SK-N-SH (cell line): ENCODE measurements at regions not wholly inside any gene's neighbourhood (a gene's known extent, or its start where the extent isn't known, plus 50 kb on each side); places are given as distances from the start of the nearest gene placed in this dataset.

Experiments used
- CTCF ChIA-PET: fragments of 300-600, 350-600 bp; formaldehyde crosslinking; extraction: SDS; loops from one replicate; lab custom pipeline; 2021; lab: Yijun Ruan, JAX
- POLR2A ChIA-PET: fragments of 350-600 bp; sonication (Branson Sonifier 250); formaldehyde crosslinking; extraction: SDS; loops from one replicate; lab custom pipeline; 2020; ENCODE audit warnings: antibody characterized with exemption, inconsistent platforms; lab: Yijun Ruan, JAX
- DNase-seq: peaks from one replicate; pipeline ENCODE4 v3.0.0; 2012
- H2AFZ ChIP-seq: fragments of 200-600 bp; sonication (generic); 2 replicates; pipeline ENCODE4 v1.8.1; 2016; ENCODE audit warnings: antibody characterized with exemption, mild to moderate bottlenecking, low read depth
- H3F3A ChIP-seq: fragments of 200-600 bp; sonication (generic); replicated peaks from 2 replicates; pipeline ENCODE3; 2016; ENCODE audit warnings: antibody characterized with exemption, mild to moderate bottlenecking; ENCODE audit not compliant: insufficient read depth
- H3K27ac ChIP-seq, 2 experiments: fragments of 200-500 bp in 1 of 2; fragments of 200-600 bp in 1 of 2; sonication (Bioruptor generic) in 1 of 2; sonication (generic), shearing (Covaris generic) in 1 of 2; 2 replicates each; pipeline versions ENCODE4 v1.5.1 to v1.6.1; 2014 to 2016; ENCODE audit warnings: low read depth in 2 of 2, inconsistent platforms in 1 of 2, low read length in 1 of 2, mild to moderate bottlenecking in 1 of 2, mixed read lengths in 1 of 2
- H3K27me3 ChIP-seq: fragments of 200-600 bp; sonication (generic), shearing (Covaris generic); 2 replicates; pipeline ENCODE4 v1.6.1; 2016; ENCODE audit warnings: mixed run types; ENCODE audit not compliant: insufficient read depth
- H3K36me3 ChIP-seq, 2 experiments: fragments of 200-500 bp in 1 of 2; fragments of 200-600 bp in 1 of 2; sonication (Bioruptor generic) in 1 of 2; sonication (generic) in 1 of 2; replicated peaks in 1 of 2; 2 replicates each; pipeline versions ENCODE3 to v1.5.1; 2014 to 2016; ENCODE audit warnings: low read length in 1 of 2, mild to moderate bottlenecking in 1 of 2; ENCODE audit not compliant: insufficient read depth in 2 of 2, control insufficient read depth in 1 of 2
- H3K4me1 ChIP-seq, 2 experiments: fragments of 200-500 bp in 1 of 2; fragments of 200-600 bp in 1 of 2; sonication (Bioruptor generic) in 1 of 2; sonication (generic), shearing (Covaris generic) in 1 of 2; 2 replicates each; pipeline versions ENCODE4 v1.5.1 to v1.6.1; 2014 to 2016; ENCODE audit warnings: low read depth in 1 of 2, low read length in 1 of 2, mixed run types in 1 of 2; ENCODE audit not compliant: insufficient read depth in 2 of 2, control insufficient read depth in 1 of 2
- H3K4me2 ChIP-seq: fragments of 200-600 bp; sonication (generic), shearing (Covaris generic); 2 replicates; pipeline ENCODE4 v1.6.1; 2017; ENCODE audit warnings: mixed run types
- H3K4me3 ChIP-seq, 2 experiments: fragments of 200-500 bp in 1 of 2; fragments of 200-600 bp in 1 of 2; sonication (Bioruptor generic) in 1 of 2; sonication (generic), shearing (Covaris generic) in 1 of 2; 2 replicates each; pipeline versions ENCODE4 v1.5.1 to v1.8.1; 2014 to 2016; ENCODE audit warnings: low read depth in 2 of 2, inconsistent platforms in 1 of 2, low read length in 1 of 2, mild to moderate bottlenecking in 1 of 2, mixed read lengths in 1 of 2, moderate library complexity in 1 of 2
- H3K79me2 ChIP-seq: fragments of 200-600 bp; sonication (generic); 2 replicates; pipeline ENCODE4 v1.8.1; 2017; ENCODE audit warnings: mild to moderate bottlenecking; ENCODE audit not compliant: insufficient read depth
- H3K9ac ChIP-seq: fragments of 200-600 bp; sonication (generic); 2 replicates; pipeline ENCODE4 v1.6.1; 2017; ENCODE audit warnings: mixed run types
- H3K9me2 ChIP-seq: fragments of 200-600 bp; sonication (generic); 2 replicates; pipeline ENCODE4 v1.6.1; 2017; ENCODE audit warnings: mixed run types
- H3K9me3 ChIP-seq: fragments of 200-600 bp; sonication (generic); 2 replicates; pipeline ENCODE4 v1.6.1; 2017; ENCODE audit warnings: mixed run types, mild to moderate bottlenecking, moderate library complexity
- H4K20me1 ChIP-seq: fragments of 200-600 bp; sonication (generic); 2 replicates; pipeline ENCODE4 v1.6.1; 2017; ENCODE audit warnings: mild to moderate bottlenecking, mixed run types; ENCODE audit not compliant: insufficient read depth
- ELF1 ChIP-seq: IDR thresholded peaks from 2 replicates; pipeline ENCODE4 v1.4.0; 2012
- EP300 ChIP-seq, 2 experiments: IDR thresholded peaks; 2 replicates each; pipeline versions ENCODE4 v1.4.0 to v1.6.1; 2012; ENCODE audit warnings: borderline replicate concordance in 1 of 2, low read depth in 1 of 2, low read length in 1 of 2
- FOSL2 ChIP-seq: IDR thresholded peaks from 2 replicates; pipeline ENCODE4 v1.4.0; 2012; ENCODE audit warnings: low read depth, mild to moderate bottlenecking, moderate library complexity, borderline replicate concordance
- FOXM1 ChIP-seq: IDR thresholded peaks from 2 replicates; pipeline ENCODE4 v1.4.0; 2012; ENCODE audit warnings: low read depth, mild to moderate bottlenecking
- IRF3 ChIP-seq: fragments of 150-350 bp; IDR thresholded peaks from 2 replicates; pipeline ENCODE4 v1.6.1; 2016; ENCODE audit warnings: mild to moderate bottlenecking, low read depth, low read length
- JUND ChIP-seq: IDR thresholded peaks from 2 replicates; pipeline ENCODE4 v1.4.0; 2012
- MEF2A ChIP-seq: IDR thresholded peaks from 2 replicates; pipeline ENCODE4 v1.4.0; 2012; ENCODE audit warnings: low read depth, borderline replicate concordance
- NFIC ChIP-seq: IDR thresholded peaks from 2 replicates; pipeline ENCODE4 v1.4.0; 2012; ENCODE audit warnings: borderline replicate concordance
- REST ChIP-seq: IDR thresholded peaks from 2 replicates; pipeline ENCODE4 v1.6.1; 2012; ENCODE audit warnings: mild to moderate bottlenecking, low read depth, low read length, moderate library complexity
- RFX5 ChIP-seq: IDR thresholded peaks from 2 replicates; pipeline ENCODE4 v1.6.1; 2012; ENCODE audit warnings: mild to moderate bottlenecking, improper control_type of control experiment, low read length
- RXRA ChIP-seq: IDR thresholded peaks from 2 replicates; pipeline ENCODE4 v1.4.0; 2012; ENCODE audit warnings: low read depth, mild to moderate bottlenecking, borderline replicate concordance
- SMC3 ChIP-seq: IDR thresholded peaks from 2 replicates; pipeline ENCODE4 v1.6.1; 2012; ENCODE audit warnings: low read depth, low read length, improper control_type of control experiment
- TAF1 ChIP-seq: IDR thresholded peaks from 2 replicates; pipeline ENCODE4 v1.6.1; 2012; ENCODE audit warnings: low read depth, mild to moderate bottlenecking, low read length, moderate library complexity, borderline replicate concordance
- WGBS: methylation state at CpG from one replicate; pipeline ENCODE4 v1.1.6; 2017; ENCODE audit warnings: low lambda C conversion rate; 5-methylcytosine and 5-hydroxymethylcytosine counted together
- TF ChIP-seq, protein P1 (sequence below): fragments of 150-350 bp; IDR thresholded peaks from 2 replicates; pipeline ENCODE4 v1.6.1; 2017; ENCODE audit warnings: antibody characterized with exemption, low read length, low read depth, borderline replicate concordance
- TF ChIP-seq, protein P2 (sequence below): IDR thresholded peaks from 2 replicates; pipeline ENCODE4 v1.4.0; 2012; ENCODE audit warnings: low read depth
- TF ChIP-seq, protein P3 (sequence below): IDR thresholded peaks from 2 replicates; pipeline ENCODE4 v1.4.0; 2012; ENCODE audit warnings: low read depth, borderline replicate concordance

- ChIA-PET CTCF (no interaction called here), POLR2A (no interaction called here)
- Histone ChIP-seq H3K9me2 (no peaks in the 10 kb centered on the region), H3K9me3 (no peaks in the 10 kb centered on the region), H3K27me3 (no peaks in the 10 kb centered on the region), H3K27ac (no peak overlapping the region), H3K4me1 (no peaks in the 10 kb centered on the region), H3K4me3 (no peak overlapping the region), H3K36me3 (no peaks in the 10 kb centered on the region), H2AFZ (no peak overlapping the region), H3K9ac (no peak overlapping the region), H3F3A (no peaks in the 10 kb centered on the region), H3K79me2 (no peaks in the 10 kb centered on the region), H3K4me2 (no peak overlapping the region), H4K20me1 (no peaks in the 10 kb centered on the region)
- 9% methylated on average over 2 of the region's 2 CpGs for WGBS
- TF ChIP-seq, protein P1, sequence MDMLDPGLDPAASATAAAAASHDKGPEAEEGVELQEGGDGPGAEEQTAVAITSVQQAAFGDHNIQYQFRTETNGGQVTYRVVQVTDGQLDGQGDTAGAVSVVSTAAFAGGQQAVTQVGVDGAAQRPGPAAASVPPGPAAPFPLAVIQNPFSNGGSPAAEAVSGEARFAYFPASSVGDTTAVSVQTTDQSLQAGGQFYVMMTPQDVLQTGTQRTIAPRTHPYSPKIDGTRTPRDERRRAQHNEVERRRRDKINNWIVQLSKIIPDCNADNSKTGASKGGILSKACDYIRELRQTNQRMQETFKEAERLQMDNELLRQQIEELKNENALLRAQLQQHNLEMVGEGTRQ = no peak
- TF ChIP-seq, protein P2, sequence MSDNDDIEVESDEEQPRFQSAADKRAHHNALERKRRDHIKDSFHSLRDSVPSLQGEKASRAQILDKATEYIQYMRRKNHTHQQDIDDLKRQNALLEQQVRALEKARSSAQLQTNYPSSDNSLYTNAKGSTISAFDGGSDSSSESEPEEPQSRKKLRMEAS = no peak
- TF ChIP-seq EP300 (IDR thresholded peaks at IDR 0.05; ENCODE audit: borderline replicate concordance in 1 of 2, low read depth in 1 of 2, low read length in 1 of 2) (no peak), RXRA (no peak), JUND (no peak), FOSL2 (no peak), FOXM1 (no peak)
- DNase-seq = no peak
These were observed 663.7 kb upstream of the COBL start for GRCh38 chr7:51980313-51980712.

- ChIA-PET POLR2A (no interaction called here), CTCF (no interaction called here)
- H3K79me2 ChIP-seq = no peaks in the 10 kb centered on the region
- no peak overlapping the region for H3K27ac ChIP-seq
- no peaks in the 10 kb centered on the region for H3K9me2 ChIP-seq
- no peak overlapping the region for H3K4me2 ChIP-seq
- H3K36me3 ChIP-seq = no peaks in the 10 kb centered on the region
- DNase-seq = no peak
- no peak overlapping the region for H2AFZ ChIP-seq
- no peaks in the 10 kb centered on the region for H3K4me1 ChIP-seq
- no peaks in the 10 kb centered on the region; the same call in 1 of the 2 replicates for H3K9me3 ChIP-seq
- no peaks in the 10 kb centered on the region for H3K27me3 ChIP-seq
- no peaks in the 10 kb centered on the region for H4K20me1 ChIP-seq
- no peak overlapping the region for H3K9ac ChIP-seq
- no peak overlapping the region for H3K4me3 ChIP-seq
- TF ChIP-seq JUND = no peak
- TF ChIP-seq ELF1 = no peak
- TF ChIP-seq, protein P2 = no peak
- TF ChIP-seq RFX5 = no peak
- no peak for TF ChIP-seq TAF1
- TF ChIP-seq NFIC = no peak
- TF ChIP-seq SMC3 = no peak
- TF ChIP-seq, protein P3, sequence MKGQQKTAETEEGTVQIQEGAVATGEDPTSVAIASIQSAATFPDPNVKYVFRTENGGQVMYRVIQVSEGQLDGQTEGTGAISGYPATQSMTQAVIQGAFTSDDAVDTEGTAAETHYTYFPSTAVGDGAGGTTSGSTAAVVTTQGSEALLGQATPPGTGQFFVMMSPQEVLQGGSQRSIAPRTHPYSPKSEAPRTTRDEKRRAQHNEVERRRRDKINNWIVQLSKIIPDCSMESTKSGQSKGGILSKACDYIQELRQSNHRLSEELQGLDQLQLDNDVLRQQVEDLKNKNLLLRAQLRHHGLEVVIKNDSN = no peak
- no peak for TF ChIP-seq IRF3
- TF ChIP-seq REST = no peak
- TF ChIP-seq MEF2A = no peak
- H3F3A ChIP-seq = no peaks in the 10 kb centered on the region
These were observed 661.3 kb upstream of the COBL start for GRCh38 chr7:51977913-51978312.
